ENCODE measurements at regions not wholly inside any gene's neighbourhood (a gene's known extent, or its start where the extent isn't known, plus 50 kb on each side); places are given as distances from the start of the nearest gene placed in this dataset.

- DNase-seq: no peak
These were observed 602.4 kb downstream of the AJAP1 start for GRCh38 chr1:5256793-5257192.

- DNase-seq: no peak
These were observed 600.6 kb downstream of the AJAP1 start for GRCh38 chr1:5254975-5255374.

- no peak for DNase-seq
These were observed 599.8 kb downstream of the AJAP1 start for GRCh38 chr1:5254131-5254725.

- DNase-seq: no peak
These were observed 598.6 kb downstream of the AJAP1 start for GRCh38 chr1:5253036-5253435.

- DNase-seq: no peak
These were observed 595.9 kb downstream of the AJAP1 start for GRCh38 chr1:5250336-5250735.

GRCh38 chr1:5245348-5245747 is 590.9 kb downstream of the AJAP1 start:
- no peak for DNase-seq

- DNase-seq: no peak
These were observed 590.3 kb downstream of the AJAP1 start for GRCh38 chr1:5244631-5245285.

GRCh38 chr1:5242850-5243249 is 588.4 kb downstream of the AJAP1 start:
- DNase-seq: no peak

- no peak for DNase-seq
These were observed 585.5 kb downstream of the AJAP1 start for GRCh38 chr1:5239911-5240310.

- DNase-seq: no peak
These were observed 584.1 kb downstream of the AJAP1 start for GRCh38 chr1:5238351-5239130.

GRCh38 chr1:5235355-5235899 is 581.0 kb downstream of the AJAP1 start:
- DNase-seq: no peak

- no peak for DNase-seq
These were observed 578.1 kb downstream of the AJAP1 start for GRCh38 chr1:5232537-5232936.

GRCh38 chr1:5231541-5232315 is 577.3 kb downstream of the AJAP1 start:
- DNase-seq: no peak

GRCh38 chr1:5227114-5227513 is 572.7 kb downstream of the AJAP1 start:
- no peak for DNase-seq

GRCh38 chr1:5225707-5226704 is 571.6 kb downstream of the AJAP1 start:
- DNase-seq: no peak

GRCh38 chr1:5223206-5223605 is 568.8 kb downstream of the AJAP1 start:
- DNase-seq: no peak

- no peak for DNase-seq
These were observed 568.2 kb downstream of the AJAP1 start for GRCh38 chr1:5222626-5223025.

- no peak for DNase-seq
These were observed 567.0 kb downstream of the AJAP1 start for GRCh38 chr1:5221451-5221850.

- no peak for DNase-seq
These were observed 566.4 kb downstream of the AJAP1 start for GRCh38 chr1:5220821-5221220.

GRCh38 chr1:5220421-5220820 is 566.0 kb downstream of the AJAP1 start:
- DNase-seq: no peak

- no peak for DNase-seq
These were observed 545.6 kb downstream of the AJAP1 start for GRCh38 chr1:5200006-5200405.

GRCh38 chr1:5198328-5198727 is 543.9 kb downstream of the AJAP1 start:
- no peak for DNase-seq
